ENCODE measurements at regions not wholly inside any gene's neighbourhood (a gene's known extent, or its start where the extent isn't known, plus 50 kb on each side); places are given as distances from the start of the nearest gene placed in this dataset.
"Not testable (repeated sequence)": the region's sequence is repeated elsewhere in the genome, so short reads cannot be mapped to it uniquely, and the experiment has no call there.

- no peak for DNase-seq (ENCODE audit: extremely low read depth in 1 of 2, low read depth in 1 of 2)
Observed at GRCh38 chr21:28216976-28217523, 775.6 kb downstream of the LTN1 start.

DNA sequence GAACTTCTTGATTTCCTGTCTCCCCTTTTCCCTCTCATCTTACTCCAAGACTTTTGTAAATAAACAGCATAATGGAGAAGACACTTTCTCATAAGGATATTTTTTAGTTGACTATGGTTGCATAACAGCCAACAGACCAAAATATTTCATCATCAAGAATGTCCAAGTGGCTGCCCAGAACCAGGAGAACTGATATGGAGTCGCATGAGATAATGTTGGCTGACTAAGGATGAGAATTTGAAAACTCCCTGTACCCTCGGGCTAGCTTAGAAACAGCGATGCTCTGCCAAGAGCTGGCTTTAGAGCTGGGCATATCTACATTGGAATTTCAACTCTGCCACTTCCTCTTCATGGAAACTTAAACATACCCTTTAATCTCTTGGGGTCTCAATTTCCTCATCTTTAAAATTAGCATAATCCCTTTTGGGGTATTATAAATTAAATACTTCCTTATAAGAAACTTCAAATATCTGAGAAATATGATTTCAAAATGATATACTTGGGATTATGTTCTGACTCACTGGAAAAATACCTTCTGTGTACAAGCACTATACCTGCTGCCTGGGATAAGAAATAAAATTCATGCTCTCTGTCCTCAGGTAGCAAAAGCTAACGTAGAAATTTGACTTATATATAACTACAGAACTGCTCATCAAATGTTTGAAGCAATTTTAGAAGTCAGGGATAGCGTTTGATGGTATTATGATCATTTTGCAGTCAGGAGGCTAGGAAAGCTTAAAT is 777.3 kb downstream of the LTN1 start:
- no peak for DNase-seq (ENCODE audit: extremely low read depth in 1 of 2, low read depth in 1 of 2)

DNA sequence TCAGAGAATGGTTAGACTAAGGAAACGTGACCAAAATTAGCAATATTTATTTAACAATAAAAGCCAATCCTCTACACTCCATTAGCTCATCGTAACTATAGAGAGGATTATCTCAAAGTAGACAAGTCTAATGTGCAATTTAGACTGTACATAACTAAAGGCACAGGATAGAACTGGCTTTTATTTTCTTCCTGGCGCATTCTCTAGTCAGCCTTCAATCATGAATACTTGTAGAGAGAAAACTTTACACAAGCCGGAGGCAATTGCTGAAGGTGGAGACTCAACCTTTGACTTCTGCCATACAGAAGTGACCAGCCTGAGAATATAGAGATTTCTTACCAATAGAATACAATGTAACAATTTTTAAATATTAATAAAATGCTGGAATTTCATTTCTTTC is 777.9 kb downstream of the LTN1 start:
- no peak for DNase-seq (ENCODE audit: extremely low read depth in 1 of 2, low read depth in 1 of 2)

GRCh38 chr21:28213261-28213660 is 779.4 kb downstream of the LTN1 start:
- no peak for DNase-seq (ENCODE audit: extremely low read depth in 1 of 2, low read depth in 1 of 2)

DNA sequence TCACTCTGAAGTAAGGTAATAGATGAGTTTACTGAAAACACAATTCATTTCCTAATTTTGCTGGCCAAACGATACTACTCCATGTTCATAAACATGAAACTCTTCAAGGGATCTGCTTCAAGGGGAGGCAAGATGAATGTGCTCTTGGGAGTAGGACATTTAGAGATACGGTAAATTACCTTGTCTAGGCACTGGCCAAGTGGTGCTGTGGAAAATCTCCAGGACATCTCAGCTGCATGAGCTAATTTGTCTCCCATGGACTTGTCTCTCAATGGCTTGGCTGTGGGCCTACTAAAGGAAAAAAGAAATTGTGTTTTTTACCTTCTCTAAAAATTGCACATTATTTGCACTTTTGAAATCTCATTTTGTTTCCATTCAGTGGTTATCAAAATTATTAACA is 780.6 kb downstream of the LTN1 start:
- DNase-seq (ENCODE audit: extremely low read depth in 1 of 2, low read depth in 1 of 2), result no peak

- no peak for DNase-seq (ENCODE audit: extremely low read depth in 1 of 2, low read depth in 1 of 2)
Observed at GRCh38 chr21:28207436-28208173, 785.1 kb downstream of the LTN1 start.

GRCh38 chr21:28200726-28201125 is 792.0 kb downstream of the LTN1 start:
- no peak for DNase-seq (ENCODE audit: extremely low read depth in 1 of 2, low read depth in 1 of 2)

DNA sequence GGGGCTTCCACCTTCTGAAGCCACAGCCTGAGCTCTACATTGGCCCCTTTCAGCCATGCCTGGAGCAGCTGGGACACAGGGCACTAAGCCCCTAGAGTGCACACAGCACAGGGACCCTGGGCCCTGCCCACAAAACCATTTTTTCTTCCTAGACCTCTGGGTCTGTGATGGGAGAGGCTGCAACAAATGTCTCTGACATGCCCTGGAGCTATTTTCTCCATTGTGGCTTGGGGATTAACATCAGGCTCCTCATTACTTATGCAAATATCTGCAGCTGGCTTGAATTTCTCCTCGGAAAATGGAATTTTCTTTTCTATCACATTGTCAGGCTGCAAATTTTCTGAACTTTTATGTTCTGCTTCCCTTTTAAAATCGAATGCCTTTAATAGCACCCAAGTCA is 795.7 kb downstream of the LTN1 start:
- no peak for DNase-seq (ENCODE audit: extremely low read depth in 1 of 2, low read depth in 1 of 2)

DNA sequence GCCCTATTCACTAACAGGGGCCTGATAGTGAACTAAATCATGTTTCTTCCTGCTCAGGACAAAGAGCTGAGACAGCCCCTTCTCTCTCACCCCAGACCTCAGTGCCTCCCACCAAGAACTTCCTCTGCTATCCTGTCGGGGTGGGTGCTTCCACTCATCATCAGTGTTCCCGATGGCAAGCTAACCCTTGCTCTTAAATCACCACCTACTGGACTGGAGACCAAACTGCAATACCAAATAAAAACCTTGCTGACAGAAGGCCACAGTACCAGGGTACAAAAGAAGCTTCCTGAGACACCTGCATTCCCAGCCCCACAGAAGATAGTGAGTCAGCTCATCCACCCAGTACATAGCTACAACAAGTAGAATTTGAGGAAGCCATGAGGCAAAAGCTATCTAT is 799.5 kb downstream of the LTN1 start:
- DNase-seq (ENCODE audit: extremely low read depth in 1 of 2, low read depth in 1 of 2), result no peak

- no peak for DNase-seq (ENCODE audit: extremely low read depth in 1 of 2, low read depth in 1 of 2)
Observed at GRCh38 chr21:28186604-28187003, 806.1 kb downstream of the LTN1 start.

GRCh38 chr21:28181730-28182129 is 810.9 kb downstream of the LTN1 start:
- no peak for DNase-seq (ENCODE audit: extremely low read depth in 1 of 2, low read depth in 1 of 2)

- no peak for DNase-seq (ENCODE audit: extremely low read depth in 1 of 2, low read depth in 1 of 2)
Observed at GRCh38 chr21:28179136-28179535, 813.5 kb downstream of the LTN1 start.

- no peak for DNase-seq (ENCODE audit: extremely low read depth in 1 of 2, low read depth in 1 of 2)
Observed at GRCh38 chr21:28177124-28177523, 815.6 kb downstream of the LTN1 start.

- no peak for DNase-seq (ENCODE audit: extremely low read depth in 1 of 2, low read depth in 1 of 2)
Observed at GRCh38 chr21:28174701-28175100, 818.0 kb downstream of the LTN1 start.

- no peak for DNase-seq (ENCODE audit: extremely low read depth in 1 of 2, low read depth in 1 of 2)
Observed at GRCh38 chr21:28174006-28174405, 818.7 kb downstream of the LTN1 start.

DNA sequence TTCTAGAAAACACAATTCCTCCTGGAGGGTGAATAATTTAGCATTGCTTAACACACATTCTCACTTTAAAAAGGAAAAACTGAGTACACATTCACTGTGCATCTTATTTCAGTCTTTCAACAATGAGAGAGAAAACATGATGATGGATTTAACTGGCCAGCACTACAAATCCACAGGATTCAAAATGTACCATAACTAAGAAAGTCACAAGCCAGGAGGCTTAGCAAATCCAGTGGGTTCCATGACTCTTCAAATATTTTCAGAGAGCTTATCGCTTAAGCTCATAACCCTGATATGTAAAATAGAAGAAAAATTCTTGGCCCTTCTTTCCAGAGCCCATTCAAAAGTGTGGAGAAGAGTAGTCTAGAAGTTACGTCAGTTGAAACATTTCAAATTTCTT is 820.3 kb downstream of the LTN1 start:
- no peak for DNase-seq (ENCODE audit: extremely low read depth in 1 of 2, low read depth in 1 of 2)

- DNase-seq (ENCODE audit: extremely low read depth in 1 of 2, low read depth in 1 of 2), result no peak
Observed at GRCh38 chr21:28167366-28167765, 825.3 kb downstream of the LTN1 start.

- DNase-seq (ENCODE audit: extremely low read depth in 1 of 2, low read depth in 1 of 2), result not testable (repeated sequence)
Observed at GRCh38 chr21:28164519-28164918, 828.2 kb downstream of the LTN1 start.

DNA sequence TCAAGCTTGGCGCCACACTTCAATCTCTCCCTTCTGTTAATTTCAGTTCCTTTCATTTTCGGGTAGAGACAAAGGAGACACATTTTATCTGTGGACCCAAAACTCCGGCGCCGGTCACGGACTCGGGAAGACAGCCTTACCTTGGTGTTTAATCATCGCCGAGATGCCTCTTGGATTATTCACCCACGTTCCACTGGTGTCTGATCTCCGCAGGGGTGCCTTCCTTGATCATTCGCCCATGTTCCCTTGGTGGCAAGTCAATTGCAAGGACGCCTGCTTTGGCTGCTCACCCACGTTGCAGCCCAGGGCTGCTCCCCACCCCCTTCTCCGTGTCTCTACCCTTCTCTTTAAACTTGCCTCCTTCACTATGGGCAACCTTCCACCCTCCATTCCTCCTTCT is 830.6 kb downstream of the LTN1 start:
- DNase-seq (ENCODE audit: extremely low read depth in 1 of 2, low read depth in 1 of 2), result not testable (repeated sequence)

DNA sequence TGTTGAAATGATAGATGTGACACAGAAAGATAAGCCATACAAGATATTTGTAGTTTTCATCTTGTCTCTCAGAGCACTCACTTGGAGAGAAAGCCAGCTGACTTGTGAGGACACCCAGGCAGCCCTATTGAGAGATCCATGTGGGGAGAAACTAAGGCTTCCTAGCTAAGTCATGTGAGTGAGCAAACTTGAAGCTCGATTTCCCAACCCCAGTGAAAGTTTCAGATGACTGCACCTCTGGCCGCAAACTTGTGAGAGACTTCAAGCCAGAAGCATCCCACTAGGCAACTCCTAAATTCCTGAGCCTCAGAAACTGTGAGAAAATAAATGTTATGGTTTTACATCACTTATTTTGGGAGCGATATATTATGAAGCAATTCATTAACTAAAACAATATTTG is 832.3 kb downstream of the LTN1 start:
- DNase-seq (ENCODE audit: extremely low read depth in 1 of 2, low read depth in 1 of 2), result no peak

DNA sequence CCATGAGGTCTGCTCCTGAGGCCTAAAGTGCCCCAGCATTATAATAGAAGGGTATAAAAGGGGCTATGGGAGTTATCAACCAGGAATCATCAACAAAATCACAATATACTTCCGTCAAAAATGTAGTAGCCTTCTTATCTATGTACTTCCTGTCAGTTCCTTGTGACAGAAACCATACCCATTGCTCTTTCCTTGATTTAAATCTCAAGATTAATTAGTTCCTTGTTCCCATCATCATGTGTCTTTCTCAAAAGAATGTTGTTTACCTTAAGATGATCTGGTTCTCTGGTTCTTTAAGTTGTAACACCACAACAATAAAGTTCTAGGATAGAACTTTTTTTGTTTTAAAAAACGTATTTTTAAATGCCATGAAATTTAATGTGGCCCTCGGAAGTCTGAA is 833.3 kb downstream of the LTN1 start:
- DNase-seq (ENCODE audit: extremely low read depth in 1 of 2, low read depth in 1 of 2), result no peak

DNA sequence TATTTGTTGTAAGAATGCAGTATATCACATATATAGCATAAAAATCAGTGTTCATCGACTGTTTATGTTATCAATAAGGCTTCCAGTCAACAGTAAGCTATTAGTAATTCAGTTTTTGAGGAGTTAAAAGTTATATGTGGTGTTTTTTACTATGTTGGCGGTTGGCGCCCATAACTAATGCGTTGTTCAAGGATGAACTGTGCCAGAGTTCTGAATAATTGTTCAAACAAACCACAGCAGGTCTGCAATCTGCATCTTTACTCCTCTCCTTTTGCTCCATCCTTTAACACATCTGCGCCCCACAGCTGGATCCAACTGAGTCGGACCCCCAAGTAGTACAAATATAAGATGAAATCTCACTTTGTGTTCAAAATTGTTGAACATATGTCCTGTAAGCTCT is 836.1 kb downstream of the LTN1 start:
- no peak for DNase-seq (ENCODE audit: extremely low read depth in 1 of 2, low read depth in 1 of 2)
